ENCODE measurements at regions not wholly inside any gene's neighbourhood (a gene's known extent, or its start where the extent isn't known, plus 50 kb on each side); places are given as distances from the start of the nearest gene placed in this dataset.

GRCh38 chr2:123040506-123040905 lies 984.6 kb upstream of the CNTNAP5 start:
- DNase-seq: no peak
- Histone ChIP-seq H3K4me3 (ENCODE audit: low read length) (no peak overlapping the region), H3K4me2 (ENCODE audit: low read depth, low read length, poor library complexity, severe bottlenecking) (no peak overlapping the region), H3K4me1 (ENCODE audit: low read length) (no peaks in the 10 kb centered on the region), H2AFZ (ENCODE audit: low read length) (no peak overlapping the region), H4K20me1 (ENCODE audit: insufficient read depth, low read depth, low read length) (no peaks in the 10 kb centered on the region), H3K36me3 (ENCODE audit: insufficient read depth, low read length) (no peaks in the 10 kb centered on the region), H3K9me3 (ENCODE audit: low read length) (no peaks in the 10 kb centered on the region), H3K79me2 (ENCODE audit: low read length) (no peaks in the 10 kb centered on the region), H3K9me2 (replicated peaks; ENCODE audit: insufficient read depth, low read length) (no peaks in the 10 kb centered on the region), H3K27me3 (ENCODE audit: low read length) (no peaks in the 10 kb centered on the region), H3K27ac (ENCODE audit: low read length) (no peak overlapping the region), H3K9ac (ENCODE audit: low read length) (no peak overlapping the region)

- H3K27ac ChIP-seq (ENCODE audit: low read length): no peak overlapping the region
- no peak for DNase-seq
- no peak overlapping the region for H3K9ac ChIP-seq (ENCODE audit: low read length)
- no peaks in the 10 kb centered on the region for H3K9me2 ChIP-seq (replicated peaks; ENCODE audit: insufficient read depth, low read length)
- no peaks in the 10 kb centered on the region for H3K27me3 ChIP-seq (ENCODE audit: low read length)
- H3K4me1 ChIP-seq (ENCODE audit: low read length): no peaks in the 10 kb centered on the region
- H3K4me3 ChIP-seq (ENCODE audit: low read length): no peak overlapping the region
- H3K4me2 ChIP-seq (ENCODE audit: low read depth, low read length, poor library complexity, severe bottlenecking): no peak overlapping the region
- no peaks in the 10 kb centered on the region for H3K9me3 ChIP-seq (ENCODE audit: low read length)
- no peak overlapping the region for H2AFZ ChIP-seq (ENCODE audit: low read length)
- H3K79me2 ChIP-seq (ENCODE audit: low read length): no peaks in the 10 kb centered on the region
- H3K36me3 ChIP-seq (ENCODE audit: insufficient read depth, low read length): no peaks in the 10 kb centered on the region
- H4K20me1 ChIP-seq (ENCODE audit: insufficient read depth, low read depth, low read length): no peaks in the 10 kb centered on the region
These were observed 981.6 kb upstream of the CNTNAP5 start for GRCh38 chr2:123043458-123043857.

DNA sequence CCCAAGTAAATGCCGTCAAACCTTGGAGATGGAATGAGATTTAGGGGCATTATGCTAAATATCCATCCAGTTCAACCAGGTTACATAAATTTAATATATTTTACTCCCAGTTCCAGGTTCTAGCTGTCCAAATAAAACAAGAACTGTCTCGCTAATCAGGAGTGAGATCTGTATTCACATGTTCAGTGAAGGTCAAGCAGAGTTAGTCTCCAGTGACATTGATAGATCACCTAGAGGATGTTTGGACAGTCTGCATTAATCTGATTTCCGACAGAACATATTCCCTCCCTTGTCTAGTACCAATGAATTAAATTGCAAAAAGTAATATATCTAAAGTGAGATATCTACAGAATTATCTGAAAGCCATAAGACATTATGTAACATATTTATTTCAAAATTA lies 979.4 kb upstream of the CNTNAP5 start:
- H4K20me1 ChIP-seq (ENCODE audit: insufficient read depth, low read depth, low read length): no peaks in the 10 kb centered on the region
- H3K79me2 ChIP-seq (ENCODE audit: low read length): no peaks in the 10 kb centered on the region
- no peak for DNase-seq

GRCh38 chr2:123047186-123047585 lies 977.9 kb upstream of the CNTNAP5 start:
- Histone ChIP-seq H3K27me3 (ENCODE audit: low read length) (no peaks in the 10 kb centered on the region), H2AFZ (ENCODE audit: low read length) (no peak overlapping the region), H3K36me3 (ENCODE audit: insufficient read depth, low read length) (no peaks in the 10 kb centered on the region), H3K4me3 (ENCODE audit: low read length) (no peak overlapping the region), H3K9ac (ENCODE audit: low read length) (no peak overlapping the region), H3K27ac (ENCODE audit: low read length) (no peak overlapping the region), H3K4me1 (ENCODE audit: low read length) (no peaks in the 10 kb centered on the region), H4K20me1 (ENCODE audit: insufficient read depth, low read depth, low read length) (no peaks in the 10 kb centered on the region), H3K9me2 (replicated peaks; ENCODE audit: insufficient read depth, low read length) (no peaks in the 10 kb centered on the region), H3K79me2 (ENCODE audit: low read length) (no peaks in the 10 kb centered on the region), H3K4me2 (ENCODE audit: low read depth, low read length, poor library complexity, severe bottlenecking) (no peak overlapping the region), H3K9me3 (ENCODE audit: low read length) (no peaks in the 10 kb centered on the region)
- no peak for DNase-seq

More for the DNA sequence above, 979.4 kb upstream of the CNTNAP5 start:
- Histone ChIP-seq H3K27me3 (ENCODE audit: low read length) (no peaks in the 10 kb centered on the region), H3K36me3 (ENCODE audit: insufficient read depth, low read length) (no peaks in the 10 kb centered on the region), H3K4me2 (ENCODE audit: low read depth, low read length, poor library complexity, severe bottlenecking) (no peak overlapping the region), H3K4me3 (ENCODE audit: low read length) (no peak overlapping the region), H2AFZ (ENCODE audit: low read length) (no peak overlapping the region), H3K9ac (ENCODE audit: low read length) (no peak overlapping the region), H3K27ac (ENCODE audit: low read length) (no peak overlapping the region), H3K9me3 (ENCODE audit: low read length) (no peaks in the 10 kb centered on the region), H3K4me1 (ENCODE audit: low read length) (no peaks in the 10 kb centered on the region), H3K9me2 (replicated peaks; ENCODE audit: insufficient read depth, low read length) (no peaks in the 10 kb centered on the region)

- no peak overlapping the region for H3K27ac ChIP-seq (ENCODE audit: low read length)
- H3K9ac ChIP-seq (ENCODE audit: low read length): no peak overlapping the region
- H3K9me2 ChIP-seq (replicated peaks; ENCODE audit: insufficient read depth, low read length): no peaks in the 10 kb centered on the region
- H3K36me3 ChIP-seq (ENCODE audit: insufficient read depth, low read length): no peaks in the 10 kb centered on the region
- no peak overlapping the region for H3K4me3 ChIP-seq (ENCODE audit: low read length)
- H3K4me1 ChIP-seq (ENCODE audit: low read length): no peaks in the 10 kb centered on the region
- H3K4me2 ChIP-seq (ENCODE audit: low read depth, low read length, poor library complexity, severe bottlenecking): no peak overlapping the region
- peaks cover 4% of the 10 kb centered on the region; the same call in 1 of the 2 replicates for H3K9me3 ChIP-seq (ENCODE audit: low read length)
- no peak overlapping the region for H2AFZ ChIP-seq (ENCODE audit: low read length)
- DNase-seq: no peak
- H3K27me3 ChIP-seq (ENCODE audit: low read length): no peaks in the 10 kb centered on the region
- H4K20me1 ChIP-seq (ENCODE audit: insufficient read depth, low read depth, low read length): no peaks in the 10 kb centered on the region
- H3K79me2 ChIP-seq (ENCODE audit: low read length): no peaks in the 10 kb centered on the region
These were observed 974.0 kb upstream of the CNTNAP5 start for GRCh38 chr2:123051136-123051535.

DNA sequence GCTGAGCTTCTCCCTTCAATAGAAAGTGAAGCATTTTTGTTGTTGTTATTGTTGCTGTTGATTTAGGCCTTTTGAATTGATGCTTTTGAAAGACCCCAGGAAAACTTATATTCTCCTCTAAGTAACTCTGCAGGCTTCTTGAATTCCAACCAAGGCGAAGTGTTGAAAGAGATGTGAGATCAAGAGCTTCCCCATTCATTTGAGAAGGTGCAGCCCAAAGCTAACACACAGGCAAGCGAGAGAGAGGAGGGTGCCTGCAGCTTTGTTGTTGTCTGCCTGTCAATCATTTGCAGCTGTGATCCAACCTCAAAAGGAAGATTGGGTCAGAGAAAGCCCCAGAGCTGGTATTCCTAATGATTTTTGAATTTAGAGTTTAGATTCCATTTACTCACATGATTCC lies 963.6 kb upstream of the CNTNAP5 start:
- Histone ChIP-seq H3K4me2 (ENCODE audit: low read depth, low read length, poor library complexity, severe bottlenecking) (no peak overlapping the region), H3K27me3 (ENCODE audit: low read length) (no peaks in the 10 kb centered on the region), H3K9ac (ENCODE audit: low read length) (no peak overlapping the region), H3K9me2 (replicated peaks; ENCODE audit: insufficient read depth, low read length) (no peaks in the 10 kb centered on the region), H4K20me1 (ENCODE audit: insufficient read depth, low read depth, low read length) (no peaks in the 10 kb centered on the region), H2AFZ (ENCODE audit: low read length) (no peak overlapping the region), H3K36me3 (ENCODE audit: insufficient read depth, low read length) (no peaks in the 10 kb centered on the region), H3K27ac (ENCODE audit: low read length) (no peak overlapping the region), H3K9me3 (ENCODE audit: low read length) (no peaks in the 10 kb centered on the region), H3K4me1 (ENCODE audit: low read length) (no peaks in the 10 kb centered on the region), H3K4me3 (ENCODE audit: low read length) (no peak overlapping the region), H3K79me2 (ENCODE audit: low read length) (no peaks in the 10 kb centered on the region)
- no peak for DNase-seq

- no peaks in the 10 kb centered on the region for H3K79me2 ChIP-seq (ENCODE audit: low read length)
- no peaks in the 10 kb centered on the region for H3K27me3 ChIP-seq (ENCODE audit: low read length)
- no peaks in the 10 kb centered on the region for H4K20me1 ChIP-seq (ENCODE audit: insufficient read depth, low read depth, low read length)
- no peaks in the 10 kb centered on the region for H3K9me3 ChIP-seq (ENCODE audit: low read length)
- no peak overlapping the region for H3K9ac ChIP-seq (ENCODE audit: low read length)
- no peak overlapping the region for H3K4me2 ChIP-seq (ENCODE audit: low read depth, low read length, poor library complexity, severe bottlenecking)
- DNase-seq: no peak
- H3K9me2 ChIP-seq (replicated peaks; ENCODE audit: insufficient read depth, low read length): no peaks in the 10 kb centered on the region
- no peaks in the 10 kb centered on the region for H3K36me3 ChIP-seq (ENCODE audit: insufficient read depth, low read length)
- no peaks in the 10 kb centered on the region for H3K4me1 ChIP-seq (ENCODE audit: low read length)
- H3K27ac ChIP-seq (ENCODE audit: low read length): no peak overlapping the region
- no peak overlapping the region for H2AFZ ChIP-seq (ENCODE audit: low read length)
- no peak overlapping the region for H3K4me3 ChIP-seq (ENCODE audit: low read length)
These were observed 951.7 kb upstream of the CNTNAP5 start for GRCh38 chr2:123073371-123073770.

DNA sequence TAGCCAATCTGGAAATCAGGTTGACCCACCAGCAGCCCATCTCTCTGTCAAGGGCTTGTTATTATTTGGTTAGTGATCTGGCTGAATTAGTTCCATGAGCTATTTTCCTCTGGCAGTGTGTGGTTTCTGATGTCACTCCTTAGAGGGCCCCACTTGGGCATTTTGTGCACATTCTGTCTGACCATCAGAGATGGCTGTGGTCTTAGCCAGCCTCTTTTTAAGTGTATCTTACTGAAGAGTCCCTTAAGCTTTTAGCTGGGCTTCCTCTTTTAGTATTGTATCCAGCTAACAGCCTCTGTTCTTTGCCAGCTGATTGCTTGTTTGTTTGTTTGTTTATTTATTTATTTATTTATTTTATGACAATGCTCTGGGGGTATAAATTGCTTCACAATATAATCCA lies 951.1 kb upstream of the CNTNAP5 start:
- no peaks in the 10 kb centered on the region for H3K36me3 ChIP-seq (ENCODE audit: insufficient read depth, low read length)
- no peak for DNase-seq
- no peak overlapping the region for H3K4me2 ChIP-seq (ENCODE audit: low read depth, low read length, poor library complexity, severe bottlenecking)
- no peak overlapping the region for H3K27ac ChIP-seq (ENCODE audit: low read length)
- no peak overlapping the region for H2AFZ ChIP-seq (ENCODE audit: low read length)
- no peak overlapping the region for H3K4me3 ChIP-seq (ENCODE audit: low read length)
- no peaks in the 10 kb centered on the region for H4K20me1 ChIP-seq (ENCODE audit: insufficient read depth, low read depth, low read length)
- H3K4me1 ChIP-seq (ENCODE audit: low read length): no peaks in the 10 kb centered on the region
- no peaks in the 10 kb centered on the region for H3K9me3 ChIP-seq (ENCODE audit: low read length)
- no peaks in the 10 kb centered on the region for H3K9me2 ChIP-seq (replicated peaks; ENCODE audit: insufficient read depth, low read length)
- no peaks in the 10 kb centered on the region for H3K27me3 ChIP-seq (ENCODE audit: low read length)
- H3K9ac ChIP-seq (ENCODE audit: low read length): no peak overlapping the region
- H3K79me2 ChIP-seq (ENCODE audit: low read length): no peaks in the 10 kb centered on the region

DNA sequence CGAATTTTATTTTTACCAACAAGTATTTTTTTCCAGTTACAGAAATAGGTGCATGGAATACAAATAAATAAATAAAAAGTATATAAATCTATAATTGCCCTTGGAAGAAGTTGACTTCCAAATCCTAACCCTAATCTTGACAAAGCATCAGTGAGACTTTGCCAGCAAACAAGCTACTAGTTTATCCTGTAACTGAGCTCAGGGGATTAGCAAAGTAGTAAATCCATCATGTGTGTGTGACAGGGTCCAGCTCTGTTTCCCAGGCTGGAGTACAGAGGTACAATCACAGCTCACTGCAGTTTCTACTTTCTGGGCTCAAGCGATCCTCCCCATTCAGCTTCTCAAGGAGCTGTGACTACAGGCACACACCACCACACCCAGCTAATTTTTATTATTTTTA lies 948.0 kb upstream of the CNTNAP5 start:
- Histone ChIP-seq H3K27ac (ENCODE audit: low read length) (no peak overlapping the region), H3K27me3 (ENCODE audit: low read length) (no peaks in the 10 kb centered on the region), H3K4me1 (ENCODE audit: low read length) (no peaks in the 10 kb centered on the region), H3K36me3 (ENCODE audit: insufficient read depth, low read length) (no peaks in the 10 kb centered on the region), H3K9me3 (ENCODE audit: low read length) (no peaks in the 10 kb centered on the region), H3K9ac (ENCODE audit: low read length) (no peak overlapping the region), H3K9me2 (replicated peaks; ENCODE audit: insufficient read depth, low read length) (no peaks in the 10 kb centered on the region), H2AFZ (ENCODE audit: low read length) (no peak overlapping the region), H4K20me1 (ENCODE audit: insufficient read depth, low read depth, low read length) (no peaks in the 10 kb centered on the region), H3K4me2 (ENCODE audit: low read depth, low read length, poor library complexity, severe bottlenecking) (no peak overlapping the region), H3K4me3 (ENCODE audit: low read length) (no peak overlapping the region), H3K79me2 (ENCODE audit: low read length) (no peaks in the 10 kb centered on the region)
- no peak for DNase-seq
